Mesenchymal stem cell (in vitro differentiated cells and primary cell): ENCODE measurements at regions not wholly inside any gene's neighbourhood (a gene's known extent, or its start where the extent isn't known, plus 50 kb on each side); places are given as distances from the start of the nearest gene placed in this dataset.

Experiments
- DNase-seq: peaks from one replicate; pipeline ENCODE4 v3.0.0-alpha.2; 2013
- H2AFZ ChIP-seq: one replicate; pipeline ENCODE4 v1.6.1; 2013; ENCODE audit warnings: low read depth, mild to moderate bottlenecking, control low read depth, inconsistent platforms, low read length, moderate library complexity
- H2AK5ac ChIP-seq: 2 replicates; pipeline ENCODE4 v1.6.1; 2013; ENCODE audit warnings: low read length, moderate library complexity, mild to moderate bottlenecking, inconsistent platforms; ENCODE audit not compliant: severe bottlenecking
- H2BK120ac ChIP-seq: one replicate; pipeline ENCODE4 v1.6.1; 2013; ENCODE audit warnings: low read depth, mild to moderate bottlenecking, inconsistent platforms, low read length, moderate library complexity
- H2BK12ac ChIP-seq, 2 experiments: one replicate each; pipeline ENCODE4 v1.6.1; 2013; ENCODE audit warnings: inconsistent platforms in 2 of 2, low read length in 2 of 2, mild to moderate bottlenecking in 2 of 2, moderate library complexity in 2 of 2, control low read depth in 1 of 2
- H2BK15ac ChIP-seq: one replicate; pipeline ENCODE4 v1.6.1; 2013; ENCODE audit warnings: mild to moderate bottlenecking, low read depth, inconsistent platforms; ENCODE audit not compliant: poor library complexity, severe bottlenecking
- H2BK5ac ChIP-seq: 2 replicates; pipeline ENCODE4 v1.6.1; 2013; ENCODE audit warnings: low read depth, mild to moderate bottlenecking, low read length, control low read depth, inconsistent platforms; ENCODE audit not compliant: poor library complexity, severe bottlenecking
- H3K14ac ChIP-seq, 2 experiments: one replicate each; pipeline ENCODE4 v1.6.1; 2013; ENCODE audit warnings: inconsistent platforms in 2 of 2, low read length in 2 of 2, control low read depth in 1 of 2, mild to moderate bottlenecking in 1 of 2, moderate library complexity in 1 of 2
- H3K18ac ChIP-seq, 2 experiments: one replicate each; pipeline ENCODE4 v1.6.1; 2013; ENCODE audit warnings: inconsistent platforms in 2 of 2, low read length in 2 of 2, control low read depth in 1 of 2, low read depth in 1 of 2, mild to moderate bottlenecking in 1 of 2
- H3K23ac ChIP-seq, 2 experiments: one replicate each; pipeline ENCODE4 v1.6.1; 2013; ENCODE audit warnings: inconsistent platforms in 2 of 2, low read length in 2 of 2, mild to moderate bottlenecking in 2 of 2, moderate library complexity in 2 of 2, control low read depth in 1 of 2
- H3K27ac ChIP-seq: 2 replicates; pipeline ENCODE4 v1.5.1; 2013; ENCODE audit warnings: mild to moderate bottlenecking, moderate library complexity, low read length, control low read depth, inconsistent platforms; ENCODE audit not compliant: poor library complexity, severe bottlenecking
- H3K27me3 ChIP-seq, 2 experiments: 2 replicates each; pipeline versions ENCODE4 v1.6.1 to v1.7.0; 2013; ENCODE audit warnings: low read length in 2 of 2, mild to moderate bottlenecking in 2 of 2, moderate library complexity in 2 of 2, control low read depth in 1 of 2, inconsistent platforms in 1 of 2; ENCODE audit not compliant: control insufficient read depth in 1 of 2, insufficient read depth in 1 of 2
- H3K36me3 ChIP-seq, 2 experiments: 2 replicates each; pipeline versions ENCODE4 v1.6.1 to v1.7.0; 2013; ENCODE audit warnings: low read length in 2 of 2, control low read depth in 1 of 2, inconsistent platforms in 1 of 2, low read depth in 1 of 2, mild to moderate bottlenecking in 1 of 2; ENCODE audit not compliant: insufficient read depth in 2 of 2, control insufficient read depth in 1 of 2
- H3K4ac ChIP-seq, 2 experiments: one replicate each; pipeline ENCODE4 v1.6.1; 2013; ENCODE audit warnings: inconsistent platforms in 2 of 2, low read length in 2 of 2, mild to moderate bottlenecking in 2 of 2, moderate library complexity in 2 of 2, control low read depth in 1 of 2, low read depth in 1 of 2
- H3K4me1 ChIP-seq: 2 replicates; pipeline ENCODE4 v1.6.1; 2013; ENCODE audit warnings: low read depth, low read length, control low read depth; ENCODE audit not compliant: control insufficient read depth, insufficient read depth
- H3K4me2 ChIP-seq: 2 replicates; pipeline ENCODE4 v1.6.1; 2013; ENCODE audit warnings: low read length, mild to moderate bottlenecking, inconsistent platforms; ENCODE audit not compliant: poor library complexity, severe bottlenecking
- H3K4me3 ChIP-seq, 2 experiments: 2 replicates each; pipeline versions ENCODE4 v1.5.1 to v1.7.0; 2013; ENCODE audit warnings: low read length in 2 of 2, mild to moderate bottlenecking in 2 of 2, control low read depth in 1 of 2, low read depth in 1 of 2; ENCODE audit not compliant: insufficient read depth in 1 of 2
- H3K79me1 ChIP-seq: replicated peaks from 2 replicates; pipeline ENCODE4 v1.6.1; 2013; ENCODE audit warnings: mild to moderate bottlenecking, control low read depth, low read length, inconsistent platforms; ENCODE audit not compliant: poor library complexity, severe bottlenecking
- H3K9ac ChIP-seq: 2 replicates; pipeline ENCODE4 v1.7.0; 2013; ENCODE audit warnings: mild to moderate bottlenecking, low read length, moderate library complexity
- H3K9me3 ChIP-seq: 2 replicates; pipeline ENCODE4 v1.7.0; 2013; ENCODE audit warnings: mild to moderate bottlenecking, low read length; ENCODE audit not compliant: control insufficient read depth
- H4K8ac ChIP-seq: one replicate; pipeline ENCODE4 v1.6.1; 2013; ENCODE audit warnings: inconsistent platforms, mild to moderate bottlenecking, low read length, moderate library complexity
- H4K91ac ChIP-seq: one replicate; pipeline ENCODE4 v1.6.1; 2013; ENCODE audit warnings: mild to moderate bottlenecking, low read length, inconsistent platforms
- WGBS: methylation state at CpG from one replicate; pipeline ENCODE4 v1.1.7; 2013; ENCODE audit warnings: mixed read lengths; 5-methylcytosine and 5-hydroxymethylcytosine counted together

GRCh38 chr22:22129387-22129786 is 115.2 kb upstream of the VPREB1 start:
- Histone ChIP-seq H2BK15ac (no peak overlapping the region), H4K91ac (no peak overlapping the region), H3K23ac (no peak overlapping the region), H3K79me1 (no peaks in the 10 kb centered on the region), H2BK120ac (no peak overlapping the region), H2BK5ac (no peak overlapping the region), H2AK5ac (no peak overlapping the region), H3K14ac (no peak overlapping the region), H3K4me1 (peaks cover 5% of the 10 kb centered on the region), H3K9ac (no peak overlapping the region), H4K8ac (no peak overlapping the region), H3K4me3 (no peak overlapping the region), H3K36me3 (no peaks in the 10 kb centered on the region), H3K4ac (no peak overlapping the region), H3K9me3 (no peaks in the 10 kb centered on the region), H3K4me2 (no peak overlapping the region), H3K27me3 (peaks cover 10 to 12% of the 10 kb centered on the region in 2 experiments), H3K18ac (no peak overlapping the region), H3K27ac (no peak overlapping the region), H2AFZ (no peak overlapping the region), H2BK12ac (no peak overlapping the region)
- 98% methylated on average over 2 of the region's 3 CpGs for WGBS
- DNase-seq, result no peak

- Histone ChIP-seq H3K18ac (no peak overlapping the region), H2AK5ac (no peak overlapping the region), H3K79me1 (no peaks in the 10 kb centered on the region), H3K4me3 (no peak overlapping the region), H3K4me1 (peaks cover 5% of the 10 kb centered on the region), H3K27ac (no peak overlapping the region), H3K14ac (no peak overlapping the region), H2BK5ac (no peak overlapping the region), H2AFZ (no peak overlapping the region), H4K8ac (no peak overlapping the region), H3K9me3 (no peaks in the 10 kb centered on the region), H4K91ac (no peak overlapping the region), H3K27me3 (peaks cover 13% of the 10 kb centered on the region in 2 experiments), H2BK120ac (no peak overlapping the region), H3K36me3 (no peaks in the 10 kb centered on the region), H3K23ac (no peak overlapping the region), H2BK12ac (no peak overlapping the region), H3K4me2 (no peak overlapping the region), H3K9ac (no peak overlapping the region), H3K4ac (no peak overlapping the region), H2BK15ac (no peak overlapping the region)
- no peak for DNase-seq
- WGBS, result 85% methylated on average over 2 of the region's 2 CpGs
Measured at GRCh38 chr22:22128440-22128839, 116.1 kb upstream of the VPREB1 start.

GRCh38 chr22:22127100-22127499 is 117.5 kb upstream of the VPREB1 start:
- 77% methylated on average over 3 of the region's 5 CpGs for WGBS
- no peak overlapping the region for H3K4me3 ChIP-seq

GRCh38 chr22:22125579-22126468 is 118.8 kb upstream of the VPREB1 start:
- Histone ChIP-seq H3K79me1 (no peaks in the 10 kb centered on the region), H2BK12ac (no peak overlapping the region), H3K27me3 (peaks cover 16 to 22% of the 10 kb centered on the region in 2 experiments), H3K9me3 (no peaks in the 10 kb centered on the region), H3K23ac (no peak overlapping the region), H2BK120ac (no peak overlapping the region), H3K4me2 (no peak overlapping the region), H3K4me3 (no peak overlapping the region), H4K91ac (peak overlapping the region; percentile 39), H2BK15ac (no peak overlapping the region), H3K4ac (no peak overlapping the region), H3K27ac (no peak overlapping the region), H3K9ac (no peak overlapping the region), H3K36me3 (no peaks in the 10 kb centered on the region), H2AK5ac (no peak overlapping the region), H2BK5ac (no peak overlapping the region), H3K14ac (no peak overlapping the region), H3K18ac (no peak overlapping the region), H2AFZ (no peak overlapping the region), H4K8ac (no peak overlapping the region), H3K4me1 (peaks cover 5% of the 10 kb centered on the region)
- 78% methylated on average over 24 of the region's 24 CpGs for WGBS
- DNase-seq, result no peak

More at GRCh38 chr22:22127100-22127499, 117.5 kb upstream of the VPREB1 start:
- Histone ChIP-seq H4K91ac (no peak overlapping the region), H3K9me3 (no peaks in the 10 kb centered on the region), H2AK5ac (no peak overlapping the region), H2BK120ac (no peak overlapping the region), H3K14ac (no peak overlapping the region), H2BK5ac (no peak overlapping the region), H2BK15ac (no peak overlapping the region), H3K23ac (no peak overlapping the region), H3K27me3 (peaks cover 16 to 22% of the 10 kb centered on the region in 2 experiments), H2BK12ac (no peak overlapping the region), H3K79me1 (no peaks in the 10 kb centered on the region), H2AFZ (no peak overlapping the region), H3K9ac (no peak overlapping the region), H3K4ac (no peak overlapping the region), H3K18ac (no peak overlapping the region), H3K36me3 (no peaks in the 10 kb centered on the region), H3K27ac (no peak overlapping the region), H3K4me1 (peaks cover 5% of the 10 kb centered on the region), H4K8ac (no peak overlapping the region), H3K4me2 (no peak overlapping the region)
- no peak for DNase-seq
